Activated CD8-positive, alpha-beta memory T cell treated with anti-CD3 and anti-CD28 coated beads, Interleukin-2, amount 10 ng/mL, durations not matched to agents 7 days and 5 days (primary cell): ENCODE measurements at regions not wholly inside any gene's neighbourhood (a gene's known extent, or its start where the extent isn't known, plus 50 kb on each side); places are given as distances from the start of the nearest gene placed in this dataset.

Experiments used
- ATAC-seq: fragments of 150-1000 bp; cut with Tn5 transposase; one replicate; pipeline ENCODE4 v1.10.0; 2021; ENCODE audit warnings: moderate library complexity
- CTCF ChIA-PET: fragments of 350-600 bp; sonication (Branson Sonifier 250); formaldehyde crosslinking; loops from one replicate; lab custom pipeline; 2021; ENCODE audit warnings: antibody characterized with exemption; lab: Charles Lee
- DNase-seq: peaks from one replicate; pipeline ENCODE4 v3.0.0-alpha.2; 2020
- H3K27ac Mint-ChIP-seq: one replicate; pipeline ENCODE4 v1.8.0; 2021; ENCODE audit warnings: mild to moderate bottlenecking, mixed read lengths
- H3K27me3 Mint-ChIP-seq: one replicate; pipeline ENCODE4 v1.8.0; 2021; ENCODE audit warnings: mixed read lengths
- H3K36me3 Mint-ChIP-seq: one replicate; pipeline ENCODE4 v1.8.0; 2021; ENCODE audit warnings: mild to moderate bottlenecking, mixed read lengths
- H3K4me1 Mint-ChIP-seq: one replicate; pipeline ENCODE4 v1.8.0; 2021; ENCODE audit warnings: mixed read lengths
- H3K4me3 Mint-ChIP-seq: one replicate; pipeline ENCODE4 v1.8.0; 2021; ENCODE audit warnings: mild to moderate bottlenecking, moderate library complexity, mixed read lengths
- H3K9me3 Mint-ChIP-seq: one replicate; pipeline ENCODE4 v1.8.0; 2022; ENCODE audit warnings: low read depth, mixed read lengths

GRCh38 chr18:54765636-54766375 lies 62.5 kb upstream of the RAB27B start:
- ATAC-seq = no peak
- Mint-ChIP-seq H3K27me3 (peaks cover 27% of the 10 kb centered on the region), H3K9me3 (no peaks in the 10 kb centered on the region), H3K4me3 (no peak overlapping the region), H3K36me3 (no peaks in the 10 kb centered on the region), H3K4me1 (no peaks in the 10 kb centered on the region), H3K27ac (no peak overlapping the region)
- DNase-seq = no peak
- CTCF ChIA-PET = no interaction called here

- H3K36me3 Mint-ChIP-seq = no peaks in the 10 kb centered on the region
- no peaks in the 10 kb centered on the region for H3K4me1 Mint-ChIP-seq
- CTCF ChIA-PET = no interaction called here
- ATAC-seq (no peak), DNase-seq (no peak)
- H3K4me3 Mint-ChIP-seq = no peak overlapping the region
- no peaks in the 10 kb centered on the region for H3K9me3 Mint-ChIP-seq
- H3K27ac Mint-ChIP-seq = no peak overlapping the region
- H3K27me3 Mint-ChIP-seq = peaks cover 23% of the 10 kb centered on the region
These were observed 61.6 kb upstream of the RAB27B start for GRCh38 chr18:54766634-54767033.

GRCh38 chr18:54767098-54767497 lies 61.2 kb upstream of the RAB27B start:
- no peaks in the 10 kb centered on the region for H3K4me1 Mint-ChIP-seq
- CTCF ChIA-PET = no interaction called here
- no peaks in the 10 kb centered on the region for H3K9me3 Mint-ChIP-seq
- H3K36me3 Mint-ChIP-seq = no peaks in the 10 kb centered on the region
- peaks cover 22% of the 10 kb centered on the region for H3K27me3 Mint-ChIP-seq
- no peak overlapping the region for H3K4me3 Mint-ChIP-seq
- no peak for ATAC-seq
- DNase-seq = no peak
- no peak overlapping the region for H3K27ac Mint-ChIP-seq

GRCh38 chr18:54769526-54770464 lies 58.5 kb upstream of the RAB27B start:
- peaks cover 21% of the 10 kb centered on the region for H3K27me3 Mint-ChIP-seq
- CTCF ChIA-PET = no interaction called here
- no peaks in the 10 kb centered on the region for H3K36me3 Mint-ChIP-seq
- no peaks in the 10 kb centered on the region for H3K4me1 Mint-ChIP-seq
- H3K27ac Mint-ChIP-seq = no peak overlapping the region
- H3K4me3 Mint-ChIP-seq = no peak overlapping the region
- DNase-seq (no peak), ATAC-seq (no peak)
- H3K9me3 Mint-ChIP-seq = no peaks in the 10 kb centered on the region

GRCh38 chr18:54772056-54772455 lies 56.2 kb upstream of the RAB27B start:
- no peak for ATAC-seq

GRCh38 chr18:54774423-54774822 lies 53.9 kb upstream of the RAB27B start:
- no peak for DNase-seq
- CTCF ChIA-PET = no interaction called here
- Mint-ChIP-seq H3K4me3 (no peak overlapping the region), H3K27me3 (peaks cover 3% of the 10 kb centered on the region), H3K9me3 (no peaks in the 10 kb centered on the region), H3K4me1 (peaks cover 11% of the 10 kb centered on the region), H3K36me3 (no peaks in the 10 kb centered on the region), H3K27ac (no peak overlapping the region)
- ATAC-seq = no peak

More at GRCh38 chr18:54772056-54772455, 56.2 kb upstream of the RAB27B start:
- Mint-ChIP-seq H3K9me3 (no peaks in the 10 kb centered on the region), H3K36me3 (no peaks in the 10 kb centered on the region), H3K4me1 (peaks cover 8% of the 10 kb centered on the region), H3K27ac (no peak overlapping the region), H3K27me3 (peaks cover 10% of the 10 kb centered on the region), H3K4me3 (no peak overlapping the region)
- no peak for DNase-seq
- CTCF ChIA-PET = no interaction called here

GRCh38 chr18:54774981-54775665 lies 53.2 kb upstream of the RAB27B start:
- Mint-ChIP-seq H3K27ac (no peak overlapping the region), H3K27me3 (peaks cover 3% of the 10 kb centered on the region), H3K36me3 (no peaks in the 10 kb centered on the region), H3K4me3 (no peak overlapping the region), H3K9me3 (no peaks in the 10 kb centered on the region), H3K4me1 (peaks cover 11% of the 10 kb centered on the region)
- no peak for DNase-seq
- CTCF ChIA-PET = no interaction called here
- ATAC-seq = no peak

- peaks cover 3% of the 10 kb centered on the region for H3K27me3 Mint-ChIP-seq
- DNase-seq (no peak), ATAC-seq (no peak)
- no peaks in the 10 kb centered on the region for H3K36me3 Mint-ChIP-seq
- no peak overlapping the region for H3K27ac Mint-ChIP-seq
- H3K4me1 Mint-ChIP-seq = peaks cover 11% of the 10 kb centered on the region
- no peak overlapping the region for H3K4me3 Mint-ChIP-seq
- no peaks in the 10 kb centered on the region for H3K9me3 Mint-ChIP-seq
- CTCF ChIA-PET = no interaction called here
These were observed 52.6 kb upstream of the RAB27B start for GRCh38 chr18:54775686-54776085.

- no peak overlapping the region for H3K4me3 Mint-ChIP-seq
- ATAC-seq (peak; percentile 27), DNase-seq (no peak)
- no peak overlapping the region for H3K27ac Mint-ChIP-seq
- H3K9me3 Mint-ChIP-seq = no peaks in the 10 kb centered on the region
- H3K36me3 Mint-ChIP-seq = no peaks in the 10 kb centered on the region
- H3K4me1 Mint-ChIP-seq = peaks cover 11% of the 10 kb centered on the region
- peaks cover 3% of the 10 kb centered on the region for H3K27me3 Mint-ChIP-seq
- CTCF ChIA-PET = no interaction called here
These were observed 51.8 kb upstream of the RAB27B start for GRCh38 chr18:54776282-54776977.

GRCh38 chr18:54777118-54777791 lies 51.0 kb upstream of the RAB27B start:
- Mint-ChIP-seq H3K4me3 (no peak overlapping the region), H3K9me3 (no peaks in the 10 kb centered on the region), H3K36me3 (no peaks in the 10 kb centered on the region), H3K4me1 (peaks cover 11% of the 10 kb centered on the region), H3K27me3 (peaks cover 2% of the 10 kb centered on the region), H3K27ac (no peak overlapping the region)
- no peak for DNase-seq
- CTCF ChIA-PET = no interaction called here
- no peak for ATAC-seq

GRCh38 chr18:54777989-54778388 lies 50.3 kb upstream of the RAB27B start:
- DNase-seq (no peak), ATAC-seq (no peak)
- H3K4me1 Mint-ChIP-seq = peaks cover 14% of the 10 kb centered on the region
- CTCF ChIA-PET = no interaction called here
- H3K27ac Mint-ChIP-seq = no peak overlapping the region
- H3K27me3 Mint-ChIP-seq = no peaks in the 10 kb centered on the region
- H3K9me3 Mint-ChIP-seq = no peaks in the 10 kb centered on the region
- H3K4me3 Mint-ChIP-seq = no peak overlapping the region
- H3K36me3 Mint-ChIP-seq = no peaks in the 10 kb centered on the region
